Endodermal cell (in vitro differentiated cells): ENCODE measurements at regions not wholly inside any gene's neighbourhood (a gene's known extent, or its start where the extent isn't known, plus 50 kb on each side); places are given as distances from the start of the nearest gene placed in this dataset.

ENCODE experiments used
- DNase-seq: peaks from one replicate; pipeline ENCODE4 v3.0.0-alpha.2; 2017
- H3K27ac ChIP-seq: 2 replicates; pipeline ENCODE4 v1.5.1; 2013; ENCODE audit warnings: mild to moderate bottlenecking, low read depth, low read length, moderate library complexity
- H3K27me3 ChIP-seq: 2 replicates; pipeline ENCODE4 v1.6.1; 2013; ENCODE audit warnings: mild to moderate bottlenecking, low read length, moderate library complexity; ENCODE audit not compliant: insufficient read depth, control insufficient read depth, poor library complexity, severe bottlenecking
- H3K36me3 ChIP-seq: 2 replicates; pipeline ENCODE4 v1.7.0; 2013; ENCODE audit warnings: mild to moderate bottlenecking, low read length, moderate library complexity; ENCODE audit not compliant: control insufficient read depth, insufficient read depth
- H3K4me1 ChIP-seq: one replicate; pipeline ENCODE4 v1.7.0; 2013; ENCODE audit warnings: low read length; ENCODE audit not compliant: control insufficient read depth, insufficient read depth
- H3K4me3 ChIP-seq: 2 replicates; pipeline ENCODE4 v1.5.1; 2013; ENCODE audit warnings: mild to moderate bottlenecking, low read length, moderate library complexity
- H3K9ac ChIP-seq: 2 replicates; pipeline ENCODE4 v1.6.1; 2013; ENCODE audit warnings: mild to moderate bottlenecking, low read length, moderate library complexity; ENCODE audit not compliant: poor library complexity, severe bottlenecking; ENCODE audit errors: extremely low read depth
- H3K9me3 ChIP-seq: 2 replicates; pipeline ENCODE4 v1.6.1; 2013; ENCODE audit warnings: mild to moderate bottlenecking, low read length, moderate library complexity; ENCODE audit not compliant: control insufficient read depth
- H3K27ac Mint-ChIP-seq: 2 replicates; pipeline ENCODE4 v1.8.0; 2020; ENCODE audit warnings: mixed read lengths
- H3K27me3 Mint-ChIP-seq: 2 replicates; pipeline ENCODE4 v1.8.0; 2021; ENCODE audit warnings: mild to moderate bottlenecking, mixed read lengths; ENCODE audit not compliant: insufficient read depth
- H3K36me3 Mint-ChIP-seq: 2 replicates; pipeline ENCODE4 v1.8.0; 2020; ENCODE audit warnings: low read depth, mixed read lengths
- H3K4me1 Mint-ChIP-seq: 2 replicates; pipeline ENCODE4 v1.8.0; 2020; ENCODE audit warnings: mixed read lengths
- H3K4me3 Mint-ChIP-seq: 2 replicates; pipeline ENCODE4 v1.8.0; 2020; ENCODE audit warnings: mild to moderate bottlenecking, moderate library complexity, mixed read lengths
- H3K9me3 Mint-ChIP-seq: 2 replicates; pipeline ENCODE4 v1.8.0; 2020; ENCODE audit warnings: mild to moderate bottlenecking, mixed read lengths
- WGBS, 2 experiments: methylation state at CpG; one replicate each; pipeline versions ENCODE4 v1.1.5 to v1.1.7; 2013; ENCODE audit warnings: missing lambda C conversion rate in 2 of 2, mixed read lengths in 1 of 2; ENCODE audit not compliant: insufficient coverage in 1 of 2, insufficient read length in 1 of 2; 5-methylcytosine and 5-hydroxymethylcytosine counted together
- TF ChIP-seq, protein P1 (sequence below): fragments of 200-600 bp; sonication (generic); conservative IDR thresholded peaks from 2 replicates; pipeline ENCODE4 v1.5.0; 2021; ENCODE audit warnings: antibody characterized with exemption, mild to moderate bottlenecking

DNA sequence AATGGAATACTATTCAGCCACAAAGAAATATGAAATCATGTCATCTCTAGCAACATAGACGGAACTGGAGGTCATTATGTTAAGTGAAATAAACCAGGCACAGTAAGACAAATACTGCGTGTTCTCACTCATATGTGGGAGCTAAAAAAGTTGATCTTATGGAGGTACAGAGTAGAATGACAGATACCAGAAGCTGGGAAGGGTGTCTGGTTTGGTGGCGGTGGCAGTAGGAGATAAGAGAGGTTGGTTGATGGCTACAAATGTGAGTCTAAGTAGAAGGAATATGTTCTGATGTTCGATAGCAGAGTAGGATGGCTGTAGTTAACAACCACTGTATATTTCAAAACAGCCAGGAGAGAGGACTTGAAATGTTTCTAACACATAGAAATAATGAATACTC is 121.6 kb downstream of the PLPPR4 start:
- Histone ChIP-seq H3K4me1 (no peaks in the 10 kb centered on the region), H3K4me3 (no peak overlapping the region), H3K9ac (no peak overlapping the region), H3K9me3 (no peaks in the 10 kb centered on the region), H3K27ac (no peak overlapping the region), H3K27me3 (no peaks in the 10 kb centered on the region), H3K36me3 (no peaks in the 10 kb centered on the region)
- TF ChIP-seq, protein P1, sequence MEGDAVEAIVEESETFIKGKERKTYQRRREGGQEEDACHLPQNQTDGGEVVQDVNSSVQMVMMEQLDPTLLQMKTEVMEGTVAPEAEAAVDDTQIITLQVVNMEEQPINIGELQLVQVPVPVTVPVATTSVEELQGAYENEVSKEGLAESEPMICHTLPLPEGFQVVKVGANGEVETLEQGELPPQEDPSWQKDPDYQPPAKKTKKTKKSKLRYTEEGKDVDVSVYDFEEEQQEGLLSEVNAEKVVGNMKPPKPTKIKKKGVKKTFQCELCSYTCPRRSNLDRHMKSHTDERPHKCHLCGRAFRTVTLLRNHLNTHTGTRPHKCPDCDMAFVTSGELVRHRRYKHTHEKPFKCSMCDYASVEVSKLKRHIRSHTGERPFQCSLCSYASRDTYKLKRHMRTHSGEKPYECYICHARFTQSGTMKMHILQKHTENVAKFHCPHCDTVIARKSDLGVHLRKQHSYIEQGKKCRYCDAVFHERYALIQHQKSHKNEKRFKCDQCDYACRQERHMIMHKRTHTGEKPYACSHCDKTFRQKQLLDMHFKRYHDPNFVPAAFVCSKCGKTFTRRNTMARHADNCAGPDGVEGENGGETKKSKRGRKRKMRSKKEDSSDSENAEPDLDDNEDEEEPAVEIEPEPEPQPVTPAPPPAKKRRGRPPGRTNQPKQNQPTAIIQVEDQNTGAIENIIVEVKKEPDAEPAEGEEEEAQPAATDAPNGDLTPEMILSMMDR: no peak
- Mint-ChIP-seq H3K4me1 (no peaks in the 10 kb centered on the region), H3K36me3 (no peaks in the 10 kb centered on the region), H3K4me3 (no peak overlapping the region), H3K9me3 (peaks cover 2% of the 10 kb centered on the region), H3K27me3 (no peaks in the 10 kb centered on the region), H3K27ac (no peak overlapping the region)
- WGBS, 2 experiments: 95 to 96% methylated on average over 2 to 4 of the region's 4 CpGs
- no peak for DNase-seq

GRCh38 chr1:99396389-99396788 is 132.1 kb downstream of the PLPPR4 start:
- H3K36me3 Mint-ChIP-seq: no peaks in the 10 kb centered on the region
- no peaks in the 10 kb centered on the region for H3K27me3 ChIP-seq
- WGBS, 2 experiments: 91% methylated on average over 2 of the region's 2 CpGs; no CpG with 5 or more reads in 1 of the 2 experiments
- H3K4me3 Mint-ChIP-seq: no peak overlapping the region
- no peak overlapping the region for H3K27ac ChIP-seq
- no peaks in the 10 kb centered on the region for H3K27me3 Mint-ChIP-seq
- H3K4me1 ChIP-seq: peaks cover 6% of the 10 kb centered on the region
- no peak overlapping the region for H3K4me3 ChIP-seq
- no peaks in the 10 kb centered on the region for H3K9me3 Mint-ChIP-seq
- no peaks in the 10 kb centered on the region for H3K9me3 ChIP-seq
- H3K4me1 Mint-ChIP-seq: no peaks in the 10 kb centered on the region
- no peak overlapping the region for H3K27ac Mint-ChIP-seq
- H3K9ac ChIP-seq: no peak overlapping the region
- DNase-seq: no peak
- no peaks in the 10 kb centered on the region for H3K36me3 ChIP-seq
- TF ChIP-seq, protein P1: no peak

DNA sequence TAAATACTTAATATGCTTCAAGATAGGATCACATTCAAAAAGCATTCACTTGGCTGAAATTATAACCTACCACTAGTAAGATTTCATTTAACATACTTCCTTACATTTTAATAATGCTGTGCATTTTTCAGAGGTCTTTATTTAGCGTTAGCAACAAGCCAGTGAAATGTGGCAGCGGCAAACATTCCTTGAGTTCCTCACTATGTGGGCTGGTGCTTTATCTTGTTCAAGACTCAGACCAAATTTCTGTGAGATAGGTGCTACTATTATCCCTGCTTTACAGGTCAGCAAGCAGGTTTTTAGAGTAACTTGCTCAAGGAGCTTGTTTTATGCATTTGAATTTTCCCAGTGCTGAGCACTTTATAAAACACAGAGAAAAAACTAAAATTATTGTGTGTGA is 132.7 kb downstream of the PLPPR4 start:
- H3K27ac Mint-ChIP-seq: no peak overlapping the region
- no peaks in the 10 kb centered on the region for H3K4me1 Mint-ChIP-seq
- 51 to 52% methylated on average over 2 of the region's 2 CpGs for WGBS, 2 experiments

More for the DNA sequence above, 132.7 kb downstream of the PLPPR4 start:
- DNase-seq: no peak
- no peaks in the 10 kb centered on the region for H3K36me3 Mint-ChIP-seq
- TF ChIP-seq, protein P1: no peak
- no peaks in the 10 kb centered on the region for H3K9me3 ChIP-seq
- no peak overlapping the region for H3K27ac ChIP-seq
- H3K27me3 Mint-ChIP-seq: no peaks in the 10 kb centered on the region
- no peaks in the 10 kb centered on the region for H3K36me3 ChIP-seq
- H3K27me3 ChIP-seq: no peaks in the 10 kb centered on the region
- H3K4me1 ChIP-seq: peaks cover 6% of the 10 kb centered on the region
- no peak overlapping the region for H3K4me3 ChIP-seq
- H3K9me3 Mint-ChIP-seq: no peaks in the 10 kb centered on the region
- H3K4me3 Mint-ChIP-seq: no peak overlapping the region
- peak overlapping the region; percentile 44 for H3K9ac ChIP-seq
